ENCODE measurements at regions not wholly inside any gene's neighbourhood (a gene's known extent, or its start where the extent isn't known, plus 50 kb on each side); places are given as distances from the start of the nearest gene placed in this dataset.

DNA sequence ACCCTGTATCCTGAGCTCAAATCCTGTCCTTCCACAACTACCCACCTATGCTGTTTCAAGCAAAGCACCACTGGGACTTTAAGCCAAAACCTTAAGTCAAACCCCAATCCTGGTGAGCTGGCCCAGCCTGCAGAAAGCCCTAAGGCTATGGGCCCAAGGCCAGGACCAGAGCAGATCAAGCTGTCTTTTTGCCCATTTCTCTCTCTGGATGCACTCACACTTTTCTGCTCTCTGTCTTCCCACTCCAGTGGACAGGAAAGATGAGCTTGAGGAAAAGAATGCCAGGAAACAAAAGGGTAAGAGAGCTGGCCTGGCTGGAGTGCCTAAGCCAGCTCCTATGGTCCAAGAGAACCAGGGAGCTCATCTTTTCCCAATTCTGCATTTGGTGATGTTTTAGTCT, 284.3 kb upstream of the ISX start:
- TF ChIP-seq POLR2A (IDR thresholded peaks at IDR 0.05) = no peak
- TF ChIP-seq, protein P1, sequence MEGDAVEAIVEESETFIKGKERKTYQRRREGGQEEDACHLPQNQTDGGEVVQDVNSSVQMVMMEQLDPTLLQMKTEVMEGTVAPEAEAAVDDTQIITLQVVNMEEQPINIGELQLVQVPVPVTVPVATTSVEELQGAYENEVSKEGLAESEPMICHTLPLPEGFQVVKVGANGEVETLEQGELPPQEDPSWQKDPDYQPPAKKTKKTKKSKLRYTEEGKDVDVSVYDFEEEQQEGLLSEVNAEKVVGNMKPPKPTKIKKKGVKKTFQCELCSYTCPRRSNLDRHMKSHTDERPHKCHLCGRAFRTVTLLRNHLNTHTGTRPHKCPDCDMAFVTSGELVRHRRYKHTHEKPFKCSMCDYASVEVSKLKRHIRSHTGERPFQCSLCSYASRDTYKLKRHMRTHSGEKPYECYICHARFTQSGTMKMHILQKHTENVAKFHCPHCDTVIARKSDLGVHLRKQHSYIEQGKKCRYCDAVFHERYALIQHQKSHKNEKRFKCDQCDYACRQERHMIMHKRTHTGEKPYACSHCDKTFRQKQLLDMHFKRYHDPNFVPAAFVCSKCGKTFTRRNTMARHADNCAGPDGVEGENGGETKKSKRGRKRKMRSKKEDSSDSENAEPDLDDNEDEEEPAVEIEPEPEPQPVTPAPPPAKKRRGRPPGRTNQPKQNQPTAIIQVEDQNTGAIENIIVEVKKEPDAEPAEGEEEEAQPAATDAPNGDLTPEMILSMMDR (IDR thresholded peaks at IDR 0.05) = no peak
- no peak for TF ChIP-seq EP300 (IDR thresholded peaks at IDR 0.05)

All from upper lobe of left lung (tissue), 4 donors.